OCI-LY7 (cell line): ENCODE measurements at regions not wholly inside any gene's neighbourhood (a gene's known extent, or its start where the extent isn't known, plus 50 kb on each side); places are given as distances from the start of the nearest gene placed in this dataset.

ENCODE experiments used
- BruUV-seq: library from RNA; stranded (reverse); fragments of 400-500 nt; replicated peaks from 2 replicates; lab custom pipeline; 2021; lab: Mats Ljungman, UMichigan
- CTCF ChIA-PET: fragments of 300-600 bp; sonication (Branson Sonifier 250); formaldehyde crosslinking; loops from one replicate; lab custom pipeline; 2022; ENCODE audit warnings: antibody characterized with exemption; ENCODE audit not compliant: unreplicated experiment; lab: Charles Lee
- POLR2A ChIA-PET: fragments of 300-600 bp; sonication (Branson Sonifier 250); formaldehyde crosslinking; loops from one replicate; lab custom pipeline; 2022; ENCODE audit warnings: antibody characterized with exemption; lab: Charles Lee
- DNase-seq: peaks from one replicate; pipeline ENCODE4 v3.0.0-alpha.2; 2015; ENCODE audit warnings: low spot score
- H2AFZ ChIP-seq: fragments of 200-600 bp; sonication (generic), shearing (Covaris generic); 2 replicates; pipeline ENCODE4 v1.6.1; 2014; ENCODE audit warnings: mild to moderate bottlenecking, antibody characterized with exemption, low read length, moderate library complexity
- H3K27ac ChIP-seq: fragments of 200-600 bp; sonication (generic); 2 replicates; pipeline ENCODE4 v1.5.1; 2014; ENCODE audit warnings: mixed run types, low read depth, mild to moderate bottlenecking, moderate library complexity, low read length, inconsistent platforms; ENCODE audit not compliant: poor library complexity, severe bottlenecking
- H3K36me3 ChIP-seq: fragments of 200-600 bp; sonication (generic); 2 replicates; pipeline ENCODE4 v1.6.1; 2014; ENCODE audit warnings: mild to moderate bottlenecking, antibody characterized with exemption, low read length, moderate library complexity, mixed read lengths; ENCODE audit not compliant: insufficient read depth
- H3K4me1 ChIP-seq: fragments of 200-600 bp; sonication (generic); 2 replicates; pipeline ENCODE4 v1.5.1; 2014; ENCODE audit warnings: mild to moderate bottlenecking, low read length; ENCODE audit not compliant: insufficient read depth, poor library complexity, severe bottlenecking
- H3K4me2 ChIP-seq: fragments of 200-600 bp; sonication (generic); 2 replicates; pipeline ENCODE4 v1.6.1; 2014; ENCODE audit warnings: mild to moderate bottlenecking, low read length
- H3K4me3 ChIP-seq: fragments of 200-600 bp; sonication (generic); 2 replicates; pipeline ENCODE4 v1.5.1; 2014; ENCODE audit warnings: mild to moderate bottlenecking, low read depth, low read length; ENCODE audit not compliant: poor library complexity, severe bottlenecking
- H3K79me2 ChIP-seq: fragments of 200-600 bp; sonication (generic); 2 replicates; pipeline ENCODE4 v1.6.1; 2016; ENCODE audit warnings: low read depth, mild to moderate bottlenecking, low read length, moderate library complexity, mixed read lengths; ENCODE audit not compliant: insufficient read depth
- H3K9me2 ChIP-seq: fragments of 200-600 bp; sonication (generic); 2 replicates; pipeline ENCODE4 v1.6.1; 2016; ENCODE audit warnings: mild to moderate bottlenecking, low read length, mixed read lengths; ENCODE audit not compliant: insufficient read depth
- H3K9me3 ChIP-seq: fragments of 200-600 bp; sonication (generic); 2 replicates; pipeline ENCODE4 v1.6.1; 2014; ENCODE audit warnings: mild to moderate bottlenecking, mixed run types, low read length, mixed read lengths
- H4K20me1 ChIP-seq: fragments of 200-600 bp; sonication (generic); 2 replicates; pipeline ENCODE4 v1.6.1; 2014; ENCODE audit warnings: mild to moderate bottlenecking, antibody characterized with exemption, low read length, moderate library complexity, mixed read lengths; ENCODE audit not compliant: insufficient read depth
- CTCF ChIP-seq: fragments of 200-600 bp; sonication (generic); conservative IDR thresholded peaks from 2 replicates; pipeline ENCODE4 v1.5.1; 2014; ENCODE audit warnings: mild to moderate bottlenecking, antibody characterized with exemption, low read length, moderate library complexity, mixed read lengths
- EZH2phosphoT487 ChIP-seq: fragments of 200-600 bp; sonication (generic); IDR thresholded peaks from 2 replicates; pipeline ENCODE4 v1.6.1; 2018; ENCODE audit warnings: low read depth, borderline replicate concordance, mild to moderate bottlenecking, mixed run types, antibody characterized with exemption, low read length, moderate library complexity, mixed read lengths
- intact Hi-C: fragments of 100-400 bp; cut with micrococcal nuclease; formaldehyde crosslinking; loops from one replicate; pipeline ENCODE4 v1.10.0; 2022; ENCODE audit not compliant: unreplicated experiment

GRCh38 chr2:57809230-57809629 lies 237.4 kb upstream of the VRK2 start:
- CTCF ChIA-PET = no interaction called here
- TF ChIP-seq CTCF = no peak
- TF ChIP-seq EZH2phosphoT487 = no peak
- no peak overlapping the region for H3K27ac ChIP-seq

GRCh38 chr2:57821088-57821487 lies 225.5 kb upstream of the VRK2 start:
- ChIA-PET POLR2A (no interaction called here), CTCF (no interaction called here)
- Histone ChIP-seq H3K27ac (no peak overlapping the region), H4K20me1 (no peaks in the 10 kb centered on the region), H3K4me2 (no peak overlapping the region), H3K79me2 (no peaks in the 10 kb centered on the region), H3K9me3 (no peaks in the 10 kb centered on the region), H3K4me3 (no peak overlapping the region), H2AFZ (no peak overlapping the region), H3K36me3 (no peaks in the 10 kb centered on the region), H3K9me2 (no peaks in the 10 kb centered on the region), H3K4me1 (no peaks in the 10 kb centered on the region)
- no TSS peak for BruUV-seq
- TF ChIP-seq CTCF (no peak), EZH2phosphoT487 (no peak)
- intact Hi-C loops = no loop called here
- DNase-seq = no peak

More at GRCh38 chr2:57809230-57809629, 237.4 kb upstream of the VRK2 start:
- H3K4me1 ChIP-seq = no peaks in the 10 kb centered on the region
- H4K20me1 ChIP-seq = no peaks in the 10 kb centered on the region
- DNase-seq = no peak
- H3K79me2 ChIP-seq = no peaks in the 10 kb centered on the region
- intact Hi-C loops = no loop called here
- H3K4me2 ChIP-seq = no peak overlapping the region
- no peaks in the 10 kb centered on the region for H3K9me3 ChIP-seq
- no TSS peak for BruUV-seq
- H3K36me3 ChIP-seq = no peaks in the 10 kb centered on the region
- POLR2A ChIA-PET = interaction anchor here (0.7 to 1.1 kb wide), 2 partner anchors 9 to 35 kb away, joined by 3 read pairs; no protein-coding TSS in a partner anchor
- H3K9me2 ChIP-seq = no peaks in the 10 kb centered on the region
- no peak overlapping the region for H2AFZ ChIP-seq
- no peak overlapping the region for H3K4me3 ChIP-seq

DNA sequence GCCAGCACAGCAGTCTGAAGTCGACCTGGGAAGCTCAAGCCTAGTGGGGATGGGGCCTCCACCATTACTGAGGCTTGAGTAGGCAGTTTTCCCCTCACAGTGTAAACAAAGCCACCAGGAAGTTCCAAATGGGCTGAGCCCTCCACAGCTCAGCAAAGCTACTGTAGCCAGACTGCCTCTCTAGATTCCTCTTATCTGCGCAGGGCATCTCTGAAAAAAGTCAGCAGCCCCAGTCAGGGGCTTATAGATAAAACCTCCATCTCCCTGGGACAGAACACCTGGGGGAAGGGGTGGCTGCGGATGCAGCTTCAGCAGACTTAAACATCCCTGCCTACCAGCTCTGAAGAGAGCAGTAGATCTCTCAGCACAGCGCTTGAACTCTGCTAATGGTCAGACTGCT lies 218.4 kb upstream of the VRK2 start:
- no peak overlapping the region for H3K27ac ChIP-seq
- no TSS peak for BruUV-seq
- CTCF ChIA-PET = no interaction called here
- DNase-seq = no peak
- no peaks in the 10 kb centered on the region for H3K4me1 ChIP-seq
- H3K9me3 ChIP-seq = no peaks in the 10 kb centered on the region
- POLR2A ChIA-PET = no interaction called here
- H2AFZ ChIP-seq = no peak overlapping the region
- H3K79me2 ChIP-seq = no peaks in the 10 kb centered on the region
- H3K36me3 ChIP-seq = no peaks in the 10 kb centered on the region
- no peak overlapping the region for H3K4me2 ChIP-seq
- no peak overlapping the region for H3K4me3 ChIP-seq
- H4K20me1 ChIP-seq = no peaks in the 10 kb centered on the region
- H3K9me2 ChIP-seq = no peaks in the 10 kb centered on the region
- no peak for TF ChIP-seq EZH2phosphoT487
- intact Hi-C loops = no loop called here
